GM18870 (cell line): ENCODE measurements at regions not wholly inside any gene's neighbourhood (a gene's known extent, or its start where the extent isn't known, plus 50 kb on each side); places are given as distances from the start of the nearest gene placed in this dataset.

Source experiments
- ATAC-seq: cut with Tn5 transposase; IDR thresholded peaks from one replicate; pipeline ENCODE4 v1.9.1; 2021; ENCODE audit warnings: moderate library complexity; ENCODE audit not compliant: unreplicated experiment

DNA sequence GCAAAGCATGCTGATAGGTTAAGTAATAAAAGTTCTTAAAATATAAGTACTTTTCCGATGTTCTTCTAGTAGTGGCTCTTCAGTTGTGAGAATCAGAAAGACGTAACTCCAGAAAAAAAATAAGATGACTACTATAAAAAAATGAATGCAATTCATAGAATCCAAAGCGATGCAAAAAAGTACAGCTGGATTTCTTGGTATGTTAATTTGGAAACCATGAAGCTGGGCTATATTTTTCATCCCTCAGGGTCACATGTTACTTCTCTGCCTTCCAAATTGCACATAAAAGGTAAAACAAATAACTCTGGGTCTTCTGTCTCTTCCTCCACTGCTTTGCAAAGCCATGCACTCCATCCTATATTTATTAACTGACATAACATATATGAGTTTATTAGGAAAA lies 843.9 kb upstream of the DPPA4 start:
- no peak for ATAC-seq

DNA sequence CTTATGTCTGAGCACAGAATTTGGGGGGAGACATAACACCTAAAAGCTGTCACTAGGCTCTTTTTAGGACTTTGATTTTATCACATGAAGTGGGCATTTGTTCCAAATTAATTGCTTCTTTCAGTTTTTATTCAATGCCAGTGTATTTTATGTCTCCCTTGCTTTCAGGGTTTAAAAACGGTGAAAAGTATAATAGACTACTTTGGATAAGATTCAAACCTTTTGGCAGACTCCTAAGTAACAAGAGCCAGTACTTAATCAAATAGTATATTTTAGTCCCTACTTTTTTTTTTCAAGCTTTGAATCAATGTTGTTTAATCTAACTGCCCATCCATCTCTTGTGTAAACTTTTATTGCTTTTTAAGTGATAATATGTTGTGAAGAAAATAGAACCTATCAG lies 847.2 kb upstream of the DPPA4 start:
- no peak for ATAC-seq

DNA sequence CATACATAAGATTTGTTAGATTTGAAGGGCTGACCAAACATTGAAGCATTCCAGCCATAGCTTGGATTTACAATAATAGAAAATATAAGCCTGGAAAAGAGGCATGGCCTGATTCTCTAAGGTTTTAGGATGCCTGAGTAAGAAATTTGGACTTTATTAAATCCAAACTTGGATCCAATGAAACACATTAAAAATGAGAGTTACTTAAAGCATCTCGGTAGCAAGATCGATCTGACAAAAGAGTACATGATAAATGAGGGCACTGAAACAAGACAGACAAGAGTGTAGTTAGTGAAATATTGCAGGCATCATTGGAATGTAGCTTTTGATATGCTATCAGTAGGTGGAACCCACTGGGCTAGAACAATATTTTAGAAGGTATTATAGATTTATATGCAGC lies 855.7 kb upstream of the DPPA4 start:
- no peak for ATAC-seq

DNA sequence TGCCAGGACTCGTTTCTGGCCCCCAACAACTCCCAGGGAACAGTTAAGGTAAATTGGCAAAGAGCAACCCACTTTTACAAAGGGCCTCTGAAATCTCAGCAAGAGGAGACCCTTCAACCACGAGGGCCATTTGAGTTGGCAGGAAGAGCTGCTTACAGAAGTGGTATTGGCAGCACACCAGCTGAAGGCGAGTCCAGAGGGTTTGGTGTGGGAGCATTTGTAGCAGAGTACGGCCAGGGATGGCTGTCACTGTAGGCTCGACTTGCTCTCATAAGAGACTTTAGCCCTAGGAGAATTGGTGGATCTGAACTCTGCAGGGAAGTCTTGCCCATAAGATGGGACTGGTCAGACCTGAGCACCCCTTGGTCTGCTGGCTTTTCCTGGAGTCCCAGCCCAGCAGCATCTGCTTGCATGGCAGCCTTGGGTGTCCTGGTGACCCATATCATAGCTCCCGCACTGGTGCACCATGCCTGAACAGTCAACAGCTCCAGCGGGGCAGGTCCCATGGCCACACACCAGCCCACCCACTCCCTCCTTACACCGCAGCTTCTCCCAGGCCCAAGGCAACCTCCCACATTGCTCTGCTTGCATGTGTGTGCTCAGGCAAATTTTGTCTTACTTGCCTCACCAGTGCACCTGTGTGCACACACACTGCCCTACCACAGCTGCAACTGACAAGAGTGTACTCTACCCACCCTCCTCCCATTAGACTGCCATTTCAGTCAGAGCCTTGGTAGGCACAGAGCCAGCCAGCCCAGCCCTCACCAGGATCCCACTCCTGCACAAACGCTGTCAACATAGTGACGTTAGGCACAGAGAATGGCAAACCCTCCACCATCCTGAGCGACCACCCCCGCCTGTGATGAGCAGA lies 861.6 kb upstream of the DPPA4 start:
- no peak for ATAC-seq

DNA sequence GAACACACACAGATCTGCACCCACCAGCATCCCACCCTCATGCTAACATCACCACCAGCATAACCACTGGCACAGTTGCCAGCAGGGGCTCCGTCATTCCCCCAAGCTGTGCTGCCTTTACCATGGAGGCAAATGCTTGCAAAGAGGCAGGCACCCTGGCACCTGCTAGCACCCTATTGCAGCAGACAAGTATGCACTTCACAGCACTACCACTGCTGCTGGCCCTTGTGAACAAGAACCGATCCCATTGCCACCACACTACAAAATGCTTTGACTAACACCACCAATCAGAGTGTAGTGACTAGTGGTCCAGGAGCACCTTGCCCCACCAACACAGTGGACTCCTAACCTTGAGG lies 862.2 kb upstream of the DPPA4 start:
- no peak for ATAC-seq

DNA sequence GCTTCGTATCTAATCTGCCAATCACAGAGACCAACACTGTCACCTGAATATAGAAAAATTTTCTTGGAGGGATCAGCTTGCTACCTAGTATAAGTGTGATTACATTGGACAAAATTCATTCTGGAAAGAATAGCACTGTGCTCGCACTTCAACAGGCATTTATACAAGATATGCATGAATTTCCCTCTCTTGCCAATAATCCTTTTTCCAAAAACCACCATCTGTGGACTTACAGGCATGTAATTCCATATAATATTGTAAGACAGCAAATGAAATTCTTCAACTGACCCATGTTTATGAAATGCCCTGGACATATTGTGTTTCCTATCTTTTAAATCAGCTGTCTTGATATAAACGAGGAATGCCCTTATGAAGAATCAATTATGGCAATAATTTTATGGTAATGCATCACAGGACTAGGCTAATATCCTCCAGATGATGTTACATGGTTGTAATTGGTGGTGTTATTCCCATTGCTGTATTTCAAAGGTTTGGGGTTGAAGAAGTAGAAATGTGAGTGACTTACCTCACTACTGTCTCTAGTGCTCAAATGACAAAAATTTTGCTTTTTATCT lies 861.4 kb upstream of the NECTIN3 start:
- no peak for ATAC-seq

DNA sequence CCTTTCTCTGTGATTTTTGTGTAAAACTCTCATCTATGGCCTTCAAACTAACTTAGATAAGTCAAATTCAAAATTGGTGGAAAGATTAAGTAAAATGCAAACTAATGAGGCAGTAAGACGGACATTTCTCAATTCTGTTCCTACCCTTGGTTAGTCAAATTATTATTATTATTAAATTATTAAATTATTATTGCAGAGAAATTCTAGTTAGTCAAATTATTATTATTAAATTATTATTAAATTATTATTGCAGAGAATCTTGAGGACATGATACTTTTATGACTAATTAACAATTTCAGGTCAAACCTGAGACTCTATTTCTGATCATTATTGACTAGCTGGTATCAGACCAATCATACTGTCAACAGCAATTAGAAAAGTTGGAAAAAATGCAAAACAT lies 845.0 kb upstream of the NECTIN3 start:
- ATAC-seq, result no peak

DNA sequence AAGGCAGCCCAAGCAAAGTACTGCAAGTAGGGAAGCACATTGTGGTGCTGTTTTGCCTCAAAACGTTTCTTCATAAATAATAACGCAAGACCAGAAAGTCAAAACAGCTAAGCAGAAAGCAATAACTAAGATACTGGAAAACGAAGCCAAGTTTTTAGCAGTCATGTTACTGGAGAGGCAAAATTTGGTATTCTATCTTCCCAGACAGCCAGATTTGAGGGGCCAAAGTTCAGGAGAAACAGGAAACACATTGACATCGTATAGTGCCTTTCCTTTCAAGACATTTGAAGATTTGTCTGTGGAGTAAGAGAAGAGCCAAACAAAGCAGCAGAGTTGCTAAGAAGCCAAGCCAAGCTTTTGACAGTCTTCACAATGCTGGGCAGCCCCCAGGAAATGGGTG lies 843.6 kb upstream of the NECTIN3 start:
- no peak for ATAC-seq

DNA sequence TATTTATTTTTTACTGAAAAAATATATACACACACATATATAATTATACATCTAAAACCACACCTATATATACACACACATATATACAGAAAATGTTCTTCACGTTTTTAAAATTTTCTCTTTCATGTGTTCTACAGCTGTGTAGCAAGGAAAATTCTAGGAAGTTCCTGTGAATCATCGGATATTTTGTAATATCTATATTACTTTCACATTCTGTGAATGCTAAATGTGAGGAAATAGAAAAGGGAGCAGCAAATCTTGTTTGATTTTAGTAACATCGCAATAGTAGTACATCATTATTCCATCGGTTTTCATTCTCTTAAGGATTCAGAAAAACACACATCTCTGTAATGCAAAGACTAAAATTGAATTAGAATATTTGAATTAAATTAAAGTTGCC lies 836.8 kb upstream of the NECTIN3 start:
- ATAC-seq, result no peak

DNA sequence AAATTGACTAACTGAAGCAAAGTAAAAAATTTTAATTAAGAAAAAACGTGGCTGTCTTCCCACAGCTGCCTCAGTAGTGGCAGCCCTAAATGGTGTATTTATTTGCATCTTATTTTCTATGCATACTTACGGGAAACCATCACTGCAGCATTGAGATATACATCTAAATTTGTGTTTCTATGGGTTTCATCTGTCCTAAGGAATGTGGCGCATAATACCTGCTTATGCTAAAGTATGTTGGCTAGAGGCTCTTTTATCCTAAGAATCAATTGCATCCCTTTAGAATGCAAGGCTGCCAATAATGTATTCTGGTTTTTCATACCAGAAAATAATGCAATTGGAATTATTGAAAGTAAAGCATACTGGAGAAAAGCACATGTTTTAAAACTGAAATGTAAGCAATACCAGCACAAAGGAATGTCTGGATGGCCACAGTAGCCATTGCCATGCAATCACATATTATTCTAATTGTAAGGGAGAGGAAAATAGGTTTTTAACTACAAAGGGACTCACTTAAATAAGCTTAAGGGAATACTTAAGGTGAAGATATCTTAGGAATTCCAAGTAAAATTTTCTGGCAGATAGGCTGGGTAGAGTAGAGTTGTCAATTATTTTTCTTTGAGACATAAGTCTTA lies 834.5 kb upstream of the NECTIN3 start:
- no peak for ATAC-seq

DNA sequence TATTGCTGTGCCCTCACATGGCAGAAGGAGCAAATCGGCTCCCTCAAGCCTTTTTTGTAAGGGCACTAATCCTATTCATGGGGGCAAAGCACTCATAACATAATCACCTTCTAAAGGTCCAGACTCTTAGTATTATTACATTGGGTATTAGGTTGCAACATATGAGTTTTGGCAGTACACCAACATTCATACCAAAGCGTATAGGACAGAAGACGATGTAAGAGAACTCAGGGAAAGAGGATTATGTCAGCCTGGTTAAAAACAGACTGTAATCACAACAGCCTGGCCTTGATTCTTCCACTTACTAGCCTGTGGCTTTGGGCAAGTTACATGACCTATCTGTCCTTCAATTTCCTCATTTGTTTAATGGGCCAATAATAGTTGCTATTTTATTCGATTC lies 828.5 kb upstream of the NECTIN3 start:
- no peak for ATAC-seq

DNA sequence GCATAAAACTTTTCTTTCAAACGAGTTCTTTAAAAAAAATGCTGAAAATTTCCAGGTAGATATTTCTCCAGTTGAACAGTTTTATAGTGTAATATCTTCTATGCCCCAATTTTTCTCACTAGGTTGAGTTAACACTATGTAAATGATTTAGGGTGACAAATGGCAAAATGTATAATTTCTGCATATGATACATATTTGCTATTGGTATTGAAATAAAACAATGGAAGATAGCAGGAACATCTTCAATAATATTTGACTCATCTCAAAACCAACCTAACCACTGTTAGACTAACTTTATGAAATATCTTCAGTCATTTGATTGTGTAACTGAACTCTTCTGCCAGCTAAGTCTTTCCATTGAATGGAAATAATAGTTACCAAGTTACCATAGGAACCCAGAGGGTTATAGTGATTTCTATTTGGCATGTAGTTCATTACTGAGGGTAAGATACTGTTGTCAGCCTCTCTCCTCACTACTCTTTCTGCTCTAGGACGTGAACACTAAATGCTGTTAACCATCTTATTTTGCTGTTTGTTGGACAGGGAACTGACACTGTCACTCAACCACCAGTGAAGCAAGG lies 824.7 kb upstream of the NECTIN3 start:
- no peak for ATAC-seq

DNA sequence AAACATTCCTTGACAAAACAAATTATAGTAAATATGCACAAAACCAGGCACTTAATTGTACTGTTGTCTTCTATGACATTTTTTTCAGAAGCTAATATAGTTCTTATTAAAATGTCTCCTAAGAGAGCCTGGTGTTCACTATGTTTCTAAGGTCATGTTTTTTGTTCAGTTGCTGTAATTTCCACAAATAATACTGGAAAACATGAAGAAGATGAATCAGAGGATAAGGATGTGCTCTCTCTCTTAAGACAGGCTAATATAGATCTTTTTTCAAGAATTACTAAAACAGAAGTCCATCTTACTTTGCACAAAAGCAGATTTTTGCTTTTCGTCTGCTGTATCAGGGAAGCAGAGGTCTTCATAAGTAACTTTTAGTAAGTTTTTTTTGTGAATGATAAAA lies 823.0 kb upstream of the NECTIN3 start:
- ATAC-seq, result no peak

DNA sequence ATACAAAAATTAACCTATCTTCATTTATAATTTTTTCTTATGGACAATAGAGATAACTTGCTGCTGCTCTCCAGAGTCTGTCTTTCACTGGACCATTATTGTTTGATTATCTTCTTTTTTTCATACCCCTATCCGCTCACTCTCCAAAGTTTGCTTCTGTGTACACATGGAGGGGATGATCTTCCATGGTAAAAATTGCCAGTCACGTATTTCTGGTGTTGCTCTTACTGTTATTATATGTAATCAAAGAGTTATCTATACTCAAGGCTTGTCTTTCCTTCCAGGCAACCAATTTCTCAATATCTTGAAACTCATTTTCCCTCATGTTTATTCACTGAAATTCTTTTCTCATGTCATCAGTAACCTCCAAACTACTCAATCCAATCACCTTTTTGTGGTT lies 817.8 kb upstream of the NECTIN3 start:
- no peak for ATAC-seq

DNA sequence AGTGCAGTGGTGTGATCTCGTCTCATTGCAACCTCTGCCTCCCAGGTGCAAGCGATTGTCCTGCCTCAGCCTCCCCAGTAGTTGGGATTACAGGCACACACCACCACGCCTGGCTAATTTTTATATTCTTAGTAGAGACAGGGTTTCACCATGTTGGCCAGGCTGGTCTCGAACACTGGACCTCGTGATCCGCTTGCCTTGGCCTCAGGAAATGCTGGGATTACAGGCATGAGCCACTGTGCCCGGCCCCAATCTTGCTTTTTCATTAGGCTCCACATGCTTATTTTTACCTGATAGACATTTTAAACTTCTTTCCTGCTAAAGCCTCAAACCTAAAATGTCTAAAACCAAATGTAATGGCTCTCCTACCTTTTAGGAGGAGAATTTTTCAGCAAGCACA lies 817.0 kb upstream of the NECTIN3 start:
- ATAC-seq, result no peak

DNA sequence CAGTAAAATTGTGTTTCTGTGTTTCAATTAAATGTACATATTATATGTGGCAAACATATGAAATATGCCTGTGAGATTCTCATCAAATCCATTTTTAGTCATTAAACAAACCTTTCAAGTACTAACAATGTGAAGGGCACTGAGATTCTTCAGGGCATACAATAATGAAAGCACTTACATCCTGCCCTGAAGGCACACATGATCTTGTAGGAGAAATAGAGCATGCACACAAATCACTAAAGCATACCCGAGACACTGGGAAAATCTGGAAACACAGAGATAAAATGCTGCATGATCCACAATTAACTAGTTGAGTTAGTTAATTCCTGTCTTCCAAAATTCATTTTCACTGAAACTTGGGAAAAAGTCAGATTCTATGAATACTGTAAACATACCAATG lies 810.5 kb upstream of the NECTIN3 start:
- no peak for ATAC-seq

DNA sequence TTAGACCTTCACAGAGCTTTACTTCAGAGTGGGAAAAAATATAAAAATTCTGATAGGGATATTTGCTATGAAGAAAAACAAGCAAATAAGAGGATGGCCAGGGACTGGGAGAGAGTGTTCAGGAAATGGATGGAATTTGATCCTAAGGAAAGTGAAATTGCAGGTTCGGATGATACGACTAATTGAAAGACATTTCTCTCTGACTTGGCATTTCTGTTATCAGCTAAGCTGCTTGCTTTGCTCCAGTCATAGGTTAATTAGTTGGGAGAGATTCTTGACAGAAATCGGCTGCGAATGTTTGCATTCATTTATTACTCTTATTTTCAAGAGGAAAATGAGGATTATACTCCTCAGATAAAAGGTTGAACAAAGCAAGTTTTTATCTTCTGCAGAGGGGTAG lies 808.7 kb upstream of the NECTIN3 start:
- no peak for ATAC-seq

DNA sequence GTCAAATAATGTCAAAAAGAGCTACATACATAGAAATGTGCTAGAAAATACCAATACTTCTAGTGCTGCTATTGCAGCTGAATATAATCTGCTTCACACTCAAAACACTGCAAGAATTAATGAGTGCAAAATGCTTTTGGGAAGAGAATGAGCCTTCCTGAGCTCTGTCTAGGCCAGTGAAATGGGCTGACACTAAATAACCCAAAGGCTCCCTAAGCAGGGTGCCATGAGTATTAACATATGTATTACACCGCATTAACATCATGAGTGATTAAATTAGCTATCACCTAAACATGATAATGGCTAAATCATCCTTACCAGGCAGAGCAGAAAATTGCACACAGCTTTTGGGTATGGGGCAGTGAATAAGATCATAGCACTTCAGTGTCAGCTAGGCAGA lies 806.3 kb upstream of the NECTIN3 start:
- ATAC-seq, result no peak

DNA sequence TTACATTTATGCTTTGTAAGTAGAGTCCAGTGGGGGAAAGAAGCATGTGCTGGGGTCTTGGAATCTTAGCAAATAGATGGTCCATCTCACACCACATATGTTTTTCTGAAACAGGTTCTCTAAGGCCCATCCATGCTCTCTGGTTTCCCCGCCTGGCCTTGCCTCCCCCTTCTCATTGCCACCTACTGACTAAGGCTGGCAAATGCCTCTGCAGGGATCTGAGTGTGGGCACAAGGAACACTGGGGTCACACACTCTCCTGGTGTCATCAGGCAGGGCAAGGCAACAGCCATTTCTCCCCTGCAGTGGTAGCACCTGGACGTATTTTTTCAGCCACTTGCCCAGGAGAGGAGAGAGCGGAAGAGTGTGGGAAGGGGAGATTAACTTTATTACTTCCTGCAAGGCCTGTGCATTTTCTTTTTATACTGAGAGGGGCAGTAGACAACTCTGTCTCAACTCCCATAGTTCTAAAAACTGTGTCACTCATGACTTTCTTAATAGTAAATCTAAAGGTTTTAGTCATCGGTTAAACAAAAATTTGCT lies 804.2 kb upstream of the NECTIN3 start:
- no peak for ATAC-seq

DNA sequence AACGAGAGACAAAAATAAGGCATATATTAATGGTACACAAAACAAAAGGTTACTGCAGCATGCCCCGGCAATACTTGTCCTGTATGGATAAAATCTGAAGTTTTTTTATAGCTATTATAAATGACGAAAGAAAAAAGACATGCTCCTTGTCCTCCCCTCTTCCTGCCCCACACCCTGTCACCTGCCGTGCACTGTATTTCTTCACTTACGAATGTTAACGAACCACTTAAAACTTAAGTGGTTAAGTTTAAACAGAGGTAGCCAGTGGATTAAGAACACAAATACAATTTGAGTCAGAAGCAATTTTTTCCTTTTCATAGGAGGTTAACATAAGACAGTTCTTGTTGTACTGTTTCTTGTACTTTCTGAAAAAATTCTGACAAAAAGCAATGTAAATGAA lies 799.1 kb upstream of the NECTIN3 start:
- ATAC-seq, result no peak

DNA sequence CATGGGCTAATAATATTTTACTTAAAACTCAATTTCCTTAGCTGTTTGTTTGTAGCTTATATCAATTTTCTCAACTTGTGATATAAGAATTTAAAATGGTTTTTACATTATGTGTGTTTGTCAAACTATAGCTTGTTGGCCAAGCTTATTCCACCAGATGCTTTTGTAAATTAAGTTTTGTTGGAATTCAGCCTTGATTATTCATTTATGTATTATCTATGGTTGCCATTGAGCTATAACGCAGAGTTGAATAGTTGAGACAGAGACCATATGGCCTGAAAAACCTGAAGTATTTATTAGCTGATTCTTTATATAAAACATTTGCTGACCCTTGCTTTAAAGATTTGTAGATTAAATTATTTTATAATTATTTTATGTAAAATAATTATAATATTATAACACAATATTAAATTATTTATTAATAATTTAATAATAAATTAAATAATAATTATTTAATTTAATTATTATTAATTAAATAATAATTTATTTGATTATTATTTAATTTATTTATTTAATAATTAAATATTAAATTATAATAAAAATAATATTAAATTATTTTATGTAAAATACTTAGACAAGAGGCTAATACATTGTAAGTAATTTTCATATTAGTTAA lies 779.6 kb upstream of the NECTIN3 start:
- no peak for ATAC-seq
